PC-3 (cell line): ENCODE measurements at regions not wholly inside any gene's neighbourhood (a gene's known extent, or its start where the extent isn't known, plus 50 kb on each side); places are given as distances from the start of the nearest gene placed in this dataset.

ENCODE experiments used
- CTCF ChIP-seq: fragments of 300-600 bp; sonication (generic); conservative IDR thresholded peaks from 2 replicates; pipeline ENCODE4 v1.5.1; 2017; ENCODE audit warnings: antibody characterized with exemption, low read depth, mild to moderate bottlenecking, low read length
- EZH2 ChIP-seq: fragments of 300-600 bp; sonication (generic); IDR thresholded peaks from one replicate; pipeline ENCODE4 v1.6.1; 2017; ENCODE audit warnings: antibody characterized with exemption, mild to moderate bottlenecking, low read length; ENCODE audit not compliant: unreplicated experiment
- EZH2phosphoT487 ChIP-seq: fragments of 300-600 bp; sonication (generic); IDR thresholded peaks from 2 replicates; pipeline ENCODE4 v1.6.1; 2018; ENCODE audit warnings: mild to moderate bottlenecking, antibody characterized with exemption, low read length, borderline replicate concordance

GRCh38 chrX:13487731-13488505 lies 81.5 kb upstream of the EGFL6 start:
- TF ChIP-seq CTCF, result peak; percentile 68
- no peak for TF ChIP-seq EZH2
- TF ChIP-seq EZH2phosphoT487, result no peak
